ENCODE measurements at regions not wholly inside any gene's neighbourhood (a gene's known extent, or its start where the extent isn't known, plus 50 kb on each side); places are given as distances from the start of the nearest gene placed in this dataset.

GRCh38 chr7:41872966-41873365 lies 170.1 kb upstream of the INHBA start:
- no peaks in the 10 kb centered on the region for H3K4me1 ChIP-seq (replicated peaks in 1 of 2)
- WGBS, 4 donors = 77 to 96% (median 91%) methylated on average over 1 of the region's 1 CpG
- TF ChIP-seq POLR2A (IDR thresholded peaks at IDR 0.05) (no peak), CTCF (IDR thresholded peaks at IDR 0.05) (no peak)

GRCh38 chr7:41870461-41871138 lies 167.7 kb upstream of the INHBA start:
- WGBS, 4 donors = 52 to 72% (median 57%) methylated on average over 1 of the region's 1 CpG

More at GRCh38 chr7:41872966-41873365, 170.1 kb upstream of the INHBA start:
- Histone ChIP-seq H3K27me3 (no peaks in the 10 kb centered on the region), H3K27ac (no peak overlapping the region), H3K9me3 (replicated peaks in 1 of 3) (no peaks in the 10 kb centered on the region), H3K36me3 (replicated peaks in 1 of 2) (no peaks in the 10 kb centered on the region), H3K4me3 (no peak overlapping the region)
- DNase-seq = no peak
- intact Hi-C loops (cut with DNase I) = no loop called here

GRCh38 chr7:41869997-41870396 lies 167.1 kb upstream of the INHBA start:
- no peak for TF ChIP-seq POLR2A (IDR thresholded peaks at IDR 0.05)
- no peak for TF ChIP-seq CTCF (IDR thresholded peaks at IDR 0.05)
- 42 to 47% (median 45%) methylated on average over 4 of the region's 4 CpGs for WGBS, 4 donors
- no peak for DNase-seq
- H3K27me3 ChIP-seq = no peaks in the 10 kb centered on the region
- no peak overlapping the region for H3K4me3 ChIP-seq
- no peaks in the 10 kb centered on the region for H3K36me3 ChIP-seq (replicated peaks in 1 of 2)
- intact Hi-C loops (cut with DNase I) = no loop called here
- no peaks in the 10 kb centered on the region for H3K4me1 ChIP-seq (replicated peaks in 1 of 2)
- no peaks in the 10 kb centered on the region for H3K9me3 ChIP-seq (replicated peaks in 1 of 3)
- no peak overlapping the region for H3K27ac ChIP-seq

More at GRCh38 chr7:41870461-41871138, 167.7 kb upstream of the INHBA start:
- intact Hi-C loops (cut with DNase I) = no loop called here
- no peak overlapping the region for H3K27ac ChIP-seq
- H3K4me1 ChIP-seq (replicated peaks in 1 of 2) = no peaks in the 10 kb centered on the region
- DNase-seq = no peak
- TF ChIP-seq POLR2A (IDR thresholded peaks at IDR 0.05) = no peak
- TF ChIP-seq CTCF (IDR thresholded peaks at IDR 0.05) = no peak
- H3K9me3 ChIP-seq (replicated peaks in 1 of 3) = no peaks in the 10 kb centered on the region
- H3K4me3 ChIP-seq = no peak overlapping the region
- no peaks in the 10 kb centered on the region for H3K27me3 ChIP-seq
- H3K36me3 ChIP-seq (replicated peaks in 1 of 2) = no peaks in the 10 kb centered on the region

- intact Hi-C loops (cut with DNase I) = no loop called here
- no peak for TF ChIP-seq POLR2A (IDR thresholded peaks at IDR 0.05)
- TF ChIP-seq CTCF (IDR thresholded peaks at IDR 0.05) = no peak
- Histone ChIP-seq H3K36me3 (replicated peaks in 1 of 2) (no peaks in the 10 kb centered on the region), H3K9me3 (replicated peaks in 1 of 3) (no peaks in the 10 kb centered on the region), H3K27ac (no peak overlapping the region), H3K4me1 (replicated peaks in 1 of 2) (no peaks in the 10 kb centered on the region), H3K4me3 (no peak overlapping the region), H3K27me3 (no peaks in the 10 kb centered on the region)
- 52 to 58% (median 57%) methylated on average over 3 of the region's 3 CpGs for WGBS, 4 donors
- DNase-seq = no peak
Measured at GRCh38 chr7:41869596-41869995, 166.7 kb upstream of the INHBA start.
